Loucy (cell line): ENCODE measurements at regions not wholly inside any gene's neighbourhood (a gene's known extent, or its start where the extent isn't known, plus 50 kb on each side); places are given as distances from the start of the nearest gene placed in this dataset.

ENCODE experiments used
- H2AFZ ChIP-seq: fragments of 200-600 bp; sonication (generic); 2 replicates; pipeline ENCODE4 v1.6.0; 2016; ENCODE audit warnings: antibody characterized with exemption, mild to moderate bottlenecking, low read length, moderate library complexity
- H3F3A ChIP-seq: fragments of 200-600 bp; 2 replicates; pipeline ENCODE4 v1.6.0; 2016; ENCODE audit warnings: antibody characterized with exemption, low read depth, mild to moderate bottlenecking
- H3K27me3 ChIP-seq: fragments of 200-600 bp; sonication (generic); 2 replicates; pipeline ENCODE4 v1.6.1; 2014; ENCODE audit warnings: low read length, mild to moderate bottlenecking; ENCODE audit not compliant: insufficient read depth, poor library complexity, severe bottlenecking
- H3K36me3 ChIP-seq: fragments of 200-600 bp; sonication (generic); 2 replicates; pipeline ENCODE4 v1.6.1; 2016; ENCODE audit warnings: low read length; ENCODE audit not compliant: insufficient read depth
- H3K4me1 ChIP-seq: fragments of 200-600 bp; sonication (generic); 2 replicates; pipeline ENCODE4 v1.5.1; 2014; ENCODE audit warnings: low read length, mild to moderate bottlenecking; ENCODE audit not compliant: insufficient read depth, poor library complexity, severe bottlenecking
- H3K4me2 ChIP-seq: fragments of 200-600 bp; sonication (generic); 2 replicates; pipeline ENCODE4 v1.6.0; 2014; ENCODE audit warnings: antibody characterized with exemption, low read length, low read depth, mild to moderate bottlenecking; ENCODE audit not compliant: poor library complexity, severe bottlenecking
- H3K4me3 ChIP-seq: fragments of 200-600 bp; sonication (generic); 2 replicates; pipeline ENCODE4 v1.5.1; 2014; ENCODE audit warnings: low read length, mild to moderate bottlenecking, mixed read lengths; ENCODE audit not compliant: poor library complexity, severe bottlenecking
- H3K79me2 ChIP-seq: fragments of 200-600 bp; sonication (generic); 2 replicates; pipeline ENCODE4 v1.6.1; 2014; ENCODE audit warnings: low read length; ENCODE audit not compliant: insufficient read depth
- H3K9ac ChIP-seq: fragments of 200-600 bp; sonication (generic); 2 replicates; pipeline ENCODE4 v1.6.0; 2014; ENCODE audit warnings: mild to moderate bottlenecking, low read depth, low read length, moderate library complexity; ENCODE audit not compliant: poor library complexity, severe bottlenecking
- H3K9me2 ChIP-seq: fragments of 200-600 bp; sonication (generic); replicated peaks from 2 replicates; pipeline ENCODE4 v1.6.1; 2016; ENCODE audit warnings: low read depth, low read length, mixed read lengths
- H3K9me3 ChIP-seq: fragments of 200-600 bp; sonication (generic); 2 replicates; pipeline ENCODE4 v1.6.1; 2014; ENCODE audit warnings: mild to moderate bottlenecking, antibody characterized with exemption, low read length, low read depth; ENCODE audit not compliant: insufficient read depth
- H4K20me1 ChIP-seq: fragments of 200-600 bp; sonication (generic); 2 replicates; pipeline ENCODE4 v1.6.0; 2014; ENCODE audit warnings: antibody characterized with exemption, low read length, mild to moderate bottlenecking; ENCODE audit not compliant: insufficient read depth, poor library complexity, severe bottlenecking
- EZH2phosphoT487 ChIP-seq: fragments of 200-600 bp; IDR thresholded peaks from 2 replicates; pipeline ENCODE4 v1.6.1; 2018; ENCODE audit warnings: antibody characterized with exemption, mild to moderate bottlenecking, moderate library complexity, borderline replicate concordance
- TF ChIP-seq, protein P1 (sequence below): fragments of 200-600 bp; sonication (generic); conservative IDR thresholded peaks from 2 replicates; pipeline ENCODE4 v1.5.1; 2014; ENCODE audit warnings: mild to moderate bottlenecking, antibody characterized with exemption, low read length

DNA sequence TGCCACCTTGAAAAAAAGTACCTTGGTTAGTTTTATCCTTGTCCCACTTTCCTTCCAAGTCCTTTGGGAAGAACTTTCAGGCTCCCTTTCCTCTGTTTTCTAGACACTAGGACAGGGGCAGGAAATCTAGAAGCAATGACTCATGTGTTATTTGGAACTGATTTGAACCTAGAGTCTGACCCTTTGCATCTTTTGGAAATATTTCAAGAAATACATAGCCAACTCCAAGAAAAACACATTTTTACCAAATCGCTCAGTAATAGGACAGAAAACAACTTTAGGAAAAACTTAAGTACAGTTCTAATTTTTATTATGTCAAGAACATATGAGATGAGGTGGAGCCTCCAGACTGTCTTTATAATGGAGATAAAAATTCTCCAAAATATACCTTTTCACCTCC lies 292.4 kb downstream of the PTBP2 start:
- Histone ChIP-seq H3K4me3 (no peak overlapping the region), H3K79me2 (no peaks in the 10 kb centered on the region), H3K36me3 (no peaks in the 10 kb centered on the region), H3K9me2 (no peaks in the 10 kb centered on the region), H3K4me2 (no peak overlapping the region), H2AFZ (no peak overlapping the region), H3K9me3 (no peaks in the 10 kb centered on the region), H3K27me3 (no peaks in the 10 kb centered on the region), H3K9ac (no peak overlapping the region), H4K20me1 (no peaks in the 10 kb centered on the region), H3K4me1 (no peaks in the 10 kb centered on the region), H3F3A (no peaks in the 10 kb centered on the region)
- no peak for TF ChIP-seq EZH2phosphoT487
- TF ChIP-seq, protein P1, sequence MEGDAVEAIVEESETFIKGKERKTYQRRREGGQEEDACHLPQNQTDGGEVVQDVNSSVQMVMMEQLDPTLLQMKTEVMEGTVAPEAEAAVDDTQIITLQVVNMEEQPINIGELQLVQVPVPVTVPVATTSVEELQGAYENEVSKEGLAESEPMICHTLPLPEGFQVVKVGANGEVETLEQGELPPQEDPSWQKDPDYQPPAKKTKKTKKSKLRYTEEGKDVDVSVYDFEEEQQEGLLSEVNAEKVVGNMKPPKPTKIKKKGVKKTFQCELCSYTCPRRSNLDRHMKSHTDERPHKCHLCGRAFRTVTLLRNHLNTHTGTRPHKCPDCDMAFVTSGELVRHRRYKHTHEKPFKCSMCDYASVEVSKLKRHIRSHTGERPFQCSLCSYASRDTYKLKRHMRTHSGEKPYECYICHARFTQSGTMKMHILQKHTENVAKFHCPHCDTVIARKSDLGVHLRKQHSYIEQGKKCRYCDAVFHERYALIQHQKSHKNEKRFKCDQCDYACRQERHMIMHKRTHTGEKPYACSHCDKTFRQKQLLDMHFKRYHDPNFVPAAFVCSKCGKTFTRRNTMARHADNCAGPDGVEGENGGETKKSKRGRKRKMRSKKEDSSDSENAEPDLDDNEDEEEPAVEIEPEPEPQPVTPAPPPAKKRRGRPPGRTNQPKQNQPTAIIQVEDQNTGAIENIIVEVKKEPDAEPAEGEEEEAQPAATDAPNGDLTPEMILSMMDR, result no peak

DNA sequence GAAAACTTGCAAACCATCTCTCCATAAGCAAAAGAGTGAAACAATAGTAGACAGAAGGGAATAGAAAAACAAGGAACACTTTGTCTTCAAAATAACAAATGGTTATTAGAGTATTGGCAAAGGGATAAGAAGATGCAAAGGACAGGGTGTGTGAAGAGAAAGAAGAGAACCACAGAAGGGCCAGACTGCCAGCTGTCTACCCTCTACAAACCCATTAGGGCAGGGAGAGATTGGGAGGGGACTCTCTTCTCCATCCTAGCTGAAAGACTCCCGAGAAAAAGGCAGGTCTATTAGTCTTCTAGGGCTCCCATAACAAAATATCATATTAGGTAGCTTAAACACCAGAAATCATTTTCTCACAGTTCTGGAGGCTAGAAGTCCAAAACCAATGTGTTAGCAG lies 292.8 kb downstream of the PTBP2 start:
- no peak overlapping the region for H2AFZ ChIP-seq
- H3K36me3 ChIP-seq, result no peaks in the 10 kb centered on the region
- TF ChIP-seq, protein P1, result no peak
- no peak for TF ChIP-seq EZH2phosphoT487
- H3K4me3 ChIP-seq, result no peak overlapping the region
- H3K79me2 ChIP-seq, result no peaks in the 10 kb centered on the region
- H3K9ac ChIP-seq, result no peak overlapping the region
- no peaks in the 10 kb centered on the region for H3K9me2 ChIP-seq
- H3K27me3 ChIP-seq, result no peaks in the 10 kb centered on the region
- no peak overlapping the region for H3K4me2 ChIP-seq
- no peaks in the 10 kb centered on the region for H3F3A ChIP-seq
- no peaks in the 10 kb centered on the region for H4K20me1 ChIP-seq
- no peaks in the 10 kb centered on the region for H3K9me3 ChIP-seq
- H3K4me1 ChIP-seq, result no peaks in the 10 kb centered on the region

DNA sequence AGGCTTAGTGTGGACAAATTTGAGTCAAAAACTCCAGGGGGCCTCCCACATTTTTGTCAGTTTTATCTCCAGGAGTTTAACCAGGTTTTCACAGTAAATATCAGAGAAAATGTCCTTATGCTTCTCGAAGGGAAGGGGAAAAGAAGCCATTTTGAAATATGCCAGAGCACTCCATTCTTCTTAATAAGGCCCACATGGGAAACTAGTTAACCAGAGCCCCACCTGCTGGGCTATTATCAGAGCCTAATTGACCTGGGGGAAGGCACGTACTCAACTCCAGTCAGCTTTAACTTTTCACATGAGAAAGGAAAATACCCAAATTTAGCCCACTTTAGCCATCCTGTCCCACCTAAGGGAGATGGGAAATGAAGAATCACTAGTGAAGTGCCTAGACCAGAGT lies 296.3 kb downstream of the PTBP2 start:
- Histone ChIP-seq H3K36me3 (no peaks in the 10 kb centered on the region), H3F3A (no peaks in the 10 kb centered on the region), H3K9me2 (no peaks in the 10 kb centered on the region), H2AFZ (peak overlapping the region; percentile 51), H4K20me1 (no peaks in the 10 kb centered on the region), H3K4me2 (no peak overlapping the region), H3K27me3 (no peaks in the 10 kb centered on the region), H3K4me3 (no peak overlapping the region), H3K9me3 (no peaks in the 10 kb centered on the region), H3K4me1 (no peaks in the 10 kb centered on the region), H3K79me2 (no peaks in the 10 kb centered on the region), H3K9ac (no peak overlapping the region)
- TF ChIP-seq, protein P1, result no peak; the same call in 1 of the 2 replicates
- no peak for TF ChIP-seq EZH2phosphoT487
